Esophagus muscularis mucosa (tissue), 4 donors: ENCODE measurements at regions not wholly inside any gene's neighbourhood (a gene's known extent, or its start where the extent isn't known, plus 50 kb on each side); places are given as distances from the start of the nearest gene placed in this dataset.

Experiments used
- DNase-seq: peaks from one replicate; pipeline ENCODE4 v3.0.0-alpha.2; 2017; ENCODE audit errors: extremely low spot score
- H3K27ac ChIP-seq, 4 donors: fragments of 200-600 bp; sonication (generic); replicated peaks in 1 of 4; 1 replicate in 3 of 4; 2 replicates in 1 of 4; pipeline ENCODE4 v1.5.1; 2016 to 2019; ENCODE audit warnings: mild to moderate bottlenecking in 1 of 4
- H3K27me3 ChIP-seq, 4 donors: fragments of 200-600 bp; sonication (generic); one replicate each; pipeline versions ENCODE4 v1.5.1 to v1.6.0; 2016 to 2019
- H3K36me3 ChIP-seq, 4 donors: fragments of 200-600 bp; sonication (generic); one replicate each; pipeline ENCODE4 v1.5.1; 2016 to 2019
- H3K4me1 ChIP-seq, 4 donors: fragments of 200-600 bp; sonication (generic); one replicate each; pipeline ENCODE4 v1.5.1; 2016 to 2019
- H3K4me3 ChIP-seq, 4 donors: fragments of 200-600 bp; sonication (generic); 1 replicate in 2 of 4; 2 replicates in 2 of 4; pipeline ENCODE4 v1.5.1; 2016 to 2019; ENCODE audit warnings: mild to moderate bottlenecking in 4 of 4, moderate library complexity in 1 of 4
- H3K9me3 ChIP-seq, 4 donors: fragments of 200-600 bp; sonication (generic); 1 replicate in 3 of 4; 2 replicates in 1 of 4; pipeline ENCODE4 v1.5.1; 2016 to 2019
- EP300 ChIP-seq: sonication (generic); formaldehyde crosslinking; IDR thresholded peaks from one replicate; pipeline ENCODE4 v1.6.1; 2017; ENCODE audit warnings: antibody characterized with exemption
- POLR2A ChIP-seq: fragments of 450-650 bp; IDR thresholded peaks from one replicate; pipeline ENCODE4 v1.6.1; 2017; ENCODE audit warnings: antibody characterized with exemption, moderate library complexity, mild to moderate bottlenecking, low read depth
- POLR2AphosphoS5 ChIP-seq, 2 donors: sonication (generic); formaldehyde crosslinking; IDR thresholded peaks; one replicate each; pipeline ENCODE4 v1.6.1; 2017; ENCODE audit warnings: antibody characterized with exemption in 2 of 2
- WGBS: methylation state at CpG from one replicate; pipeline ENCODE4 v1.1.5; 2018; 5-methylcytosine and 5-hydroxymethylcytosine counted together
- intact Hi-C: fragments of 100-400 bp; cut with DNase I; formaldehyde crosslinking; loops from one replicate; pipeline ENCODE4 v1.15.1; 2023
- TF ChIP-seq, protein P1 (sequence below), 3 experiments: fragments of 200-600 bp in 2 of 3; fragments of 450-650 bp in 1 of 3; sonication (generic) in 2 of 3; IDR thresholded peaks; one replicate each; pipeline ENCODE4 v1.5.1; 2017 to 2019; ENCODE audit warnings: antibody characterized with exemption in 3 of 3, mild to moderate bottlenecking in 2 of 3, moderate library complexity in 1 of 3

DNA sequence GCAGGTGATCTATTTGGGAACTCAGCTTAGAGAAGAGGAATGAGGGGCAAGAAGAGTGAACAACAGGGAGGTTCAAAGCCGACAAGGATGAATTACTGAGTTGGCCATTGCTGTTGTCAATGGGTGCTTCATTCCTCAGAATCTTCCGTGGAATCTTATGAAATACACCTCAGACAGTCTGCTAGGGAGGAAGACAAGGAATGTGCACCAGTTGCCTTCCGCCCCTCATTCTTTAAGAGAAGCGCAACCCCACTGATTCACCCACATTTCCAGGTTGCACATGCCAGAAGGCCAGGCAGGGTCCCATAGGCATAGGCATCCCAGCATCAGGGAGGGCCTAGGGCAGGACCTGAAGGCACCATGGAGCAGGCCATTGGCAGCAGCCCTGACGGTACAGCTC is 127.5 kb upstream of the TNFAIP3 start:
- TF ChIP-seq, protein P1, sequence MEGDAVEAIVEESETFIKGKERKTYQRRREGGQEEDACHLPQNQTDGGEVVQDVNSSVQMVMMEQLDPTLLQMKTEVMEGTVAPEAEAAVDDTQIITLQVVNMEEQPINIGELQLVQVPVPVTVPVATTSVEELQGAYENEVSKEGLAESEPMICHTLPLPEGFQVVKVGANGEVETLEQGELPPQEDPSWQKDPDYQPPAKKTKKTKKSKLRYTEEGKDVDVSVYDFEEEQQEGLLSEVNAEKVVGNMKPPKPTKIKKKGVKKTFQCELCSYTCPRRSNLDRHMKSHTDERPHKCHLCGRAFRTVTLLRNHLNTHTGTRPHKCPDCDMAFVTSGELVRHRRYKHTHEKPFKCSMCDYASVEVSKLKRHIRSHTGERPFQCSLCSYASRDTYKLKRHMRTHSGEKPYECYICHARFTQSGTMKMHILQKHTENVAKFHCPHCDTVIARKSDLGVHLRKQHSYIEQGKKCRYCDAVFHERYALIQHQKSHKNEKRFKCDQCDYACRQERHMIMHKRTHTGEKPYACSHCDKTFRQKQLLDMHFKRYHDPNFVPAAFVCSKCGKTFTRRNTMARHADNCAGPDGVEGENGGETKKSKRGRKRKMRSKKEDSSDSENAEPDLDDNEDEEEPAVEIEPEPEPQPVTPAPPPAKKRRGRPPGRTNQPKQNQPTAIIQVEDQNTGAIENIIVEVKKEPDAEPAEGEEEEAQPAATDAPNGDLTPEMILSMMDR (IDR thresholded peaks at IDR 0.05) = no peak
- TF ChIP-seq EP300 = no peak
- no peak for TF ChIP-seq POLR2AphosphoS5 (IDR thresholded peaks at IDR 0.05)
- TF ChIP-seq POLR2A = no peak
- 94% methylated on average over 5 of the region's 5 CpGs for WGBS
- intact Hi-C loops = no loop called here

DNA sequence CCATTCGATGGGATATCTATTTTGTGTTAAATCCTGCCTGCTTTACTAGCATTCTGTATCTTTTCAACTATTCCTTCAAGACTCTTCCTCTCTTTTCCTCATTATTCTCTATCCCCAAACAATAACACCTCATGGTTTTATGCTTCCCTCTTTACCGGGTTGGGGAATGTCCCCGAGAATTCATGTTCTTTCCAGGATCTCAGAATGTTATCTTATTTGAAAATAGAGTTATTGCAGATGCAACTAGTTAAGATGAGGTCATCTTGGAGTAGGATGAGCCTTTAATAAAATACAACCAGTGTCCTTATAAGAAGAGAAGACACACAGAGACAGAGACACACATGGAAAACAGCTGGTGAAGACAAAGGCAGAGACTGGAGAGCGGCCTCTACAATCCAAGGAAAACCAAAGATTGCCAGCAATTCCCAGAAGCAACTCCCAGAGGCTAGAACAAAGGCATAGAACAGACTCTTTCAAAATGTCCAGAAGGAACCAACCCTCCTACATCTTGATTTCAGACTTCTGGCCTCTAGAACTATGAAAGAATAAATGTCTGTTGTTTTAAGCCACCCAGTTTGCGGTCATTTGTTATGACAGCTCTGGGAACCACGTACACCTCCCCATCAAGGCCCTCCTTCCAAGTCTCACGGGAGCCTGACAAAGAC is 126.8 kb upstream of the TNFAIP3 start:
- Histone ChIP-seq H3K27me3 (no peaks in the 10 kb centered on the region), H3K4me3 (no peak overlapping the region), H3K4me1 (peaks cover 0 to 5% (median 1%) of the 10 kb centered on the region in 4 donors), H3K27ac (no peak overlapping the region), H3K9me3 (no peaks in the 10 kb centered on the region), H3K36me3 (no peaks in the 10 kb centered on the region)
- no peak for DNase-seq
- TF ChIP-seq EP300 = no peak
- no peak for TF ChIP-seq POLR2A
- TF ChIP-seq POLR2AphosphoS5 (IDR thresholded peaks at IDR 0.05) = no peak
- TF ChIP-seq, protein P1 (IDR thresholded peaks at IDR 0.05) = no peak
- WGBS = 76% methylated on average over 7 of the region's 7 CpGs
- intact Hi-C loops = no loop called here

More for the DNA sequence above, 127.5 kb upstream of the TNFAIP3 start:
- Histone ChIP-seq H3K36me3 (no peaks in the 10 kb centered on the region), H3K9me3 (no peaks in the 10 kb centered on the region), H3K27ac (no peak overlapping the region), H3K27me3 (no peaks in the 10 kb centered on the region), H3K4me1 (peaks cover 0 to 5% (median 1%) of the 10 kb centered on the region in 4 donors), H3K4me3 (no peak overlapping the region)
- no peak for DNase-seq

DNA sequence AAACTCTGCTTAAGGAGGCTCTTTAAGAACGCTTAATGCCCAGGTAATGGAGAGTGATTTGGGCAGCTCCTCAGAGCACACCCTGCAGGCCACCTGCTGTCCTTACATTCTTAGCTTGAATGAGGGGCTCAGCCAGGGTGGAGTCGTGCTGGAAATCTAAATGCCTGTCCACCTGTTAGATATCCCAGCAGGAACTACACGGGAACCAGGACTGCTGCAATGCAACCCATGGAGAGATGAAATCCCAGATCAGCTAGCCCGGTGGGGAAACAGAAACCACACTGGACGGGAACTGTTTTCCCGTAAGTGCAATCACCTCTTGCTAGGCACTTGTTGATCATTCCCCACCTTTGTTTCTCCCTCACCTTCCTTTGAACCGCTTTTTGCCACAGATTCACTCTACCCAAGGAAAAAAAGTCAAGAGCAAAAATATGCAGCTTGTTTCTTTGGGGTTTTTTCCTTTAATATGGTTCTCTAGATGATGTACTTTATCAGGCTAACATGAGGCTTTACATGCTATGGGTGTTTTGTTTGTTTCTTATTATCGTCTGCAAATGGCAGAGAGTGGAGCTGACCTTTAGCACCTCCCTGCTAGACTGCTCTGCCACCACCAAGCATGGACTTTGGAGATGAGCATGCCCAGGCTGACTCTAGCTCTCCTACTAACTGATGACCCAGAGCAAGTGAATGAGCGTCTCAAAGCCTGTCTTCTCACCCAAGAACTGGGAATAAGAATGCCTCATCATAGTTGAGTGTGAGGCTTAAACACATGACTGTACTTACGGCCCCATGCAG is 125.9 kb upstream of the TNFAIP3 start:
- DNase-seq = no peak
- Histone ChIP-seq H3K4me3 (no peak overlapping the region), H3K9me3 (no peaks in the 10 kb centered on the region), H3K36me3 (no peaks in the 10 kb centered on the region), H3K27ac (no peak overlapping the region), H3K4me1 (peaks cover 0 to 5% (median 1%) of the 10 kb centered on the region in 4 donors), H3K27me3 (no peaks in the 10 kb centered on the region)
- intact Hi-C loops = no loop called here
- WGBS = 86% methylated on average over 10 of the region's 10 CpGs
- TF ChIP-seq, protein P1 (IDR thresholded peaks at IDR 0.05) = no peak
- TF ChIP-seq POLR2AphosphoS5 (IDR thresholded peaks at IDR 0.05) (no peak), EP300 (no peak), POLR2A (no peak)

DNA sequence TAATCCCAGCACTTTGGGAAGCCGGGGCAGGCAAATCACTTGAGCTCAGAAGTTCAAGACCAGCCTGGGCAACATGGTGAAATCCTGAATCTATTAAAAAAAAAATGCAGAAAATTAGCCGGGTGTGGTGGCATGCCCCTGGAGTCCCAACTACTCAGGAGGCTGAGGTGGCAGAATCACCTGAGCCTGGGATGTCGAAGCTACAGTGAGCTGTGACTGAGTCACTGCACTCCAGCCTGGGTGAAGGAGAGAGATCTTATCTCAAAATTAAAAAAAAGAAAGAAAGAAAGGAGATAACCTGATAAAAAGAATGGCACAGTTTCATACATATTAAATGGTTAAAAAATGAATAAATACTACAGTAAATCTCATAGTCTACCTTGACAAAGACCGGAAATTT is 123.6 kb upstream of the TNFAIP3 start:
- intact Hi-C loops = no loop called here
- TF ChIP-seq, protein P1 (IDR thresholded peaks at IDR 0.05) = no peak
- TF ChIP-seq POLR2AphosphoS5 (IDR thresholded peaks at IDR 0.05) (no peak), EP300 (no peak), POLR2A (no peak)
- WGBS = 91% methylated on average over 4 of the region's 4 CpGs
- Histone ChIP-seq H3K4me1 (peaks cover 0 to 4% (median 0%) of the 10 kb centered on the region in 4 donors), H3K27ac (no peak overlapping the region), H3K36me3 (no peaks in the 10 kb centered on the region), H3K27me3 (no peaks in the 10 kb centered on the region), H3K9me3 (no peaks in the 10 kb centered on the region), H3K4me3 (no peak overlapping the region)
- DNase-seq = no peak
